Hepatocyte (in vitro differentiated cells): ENCODE measurements at regions not wholly inside any gene's neighbourhood (a gene's known extent, or its start where the extent isn't known, plus 50 kb on each side); places are given as distances from the start of the nearest gene placed in this dataset.

ENCODE experiments used
- EZH2 ChIP-seq: fragments of 200-600 bp; sonication (generic); IDR thresholded peaks from 2 replicates; pipeline ENCODE4 v1.6.1; 2016; ENCODE audit warnings: antibody characterized with exemption, mild to moderate bottlenecking, borderline replicate concordance
- EZH2phosphoT487 ChIP-seq: fragments of 200-600 bp; sonication (generic); IDR thresholded peaks from one replicate; pipeline ENCODE4 v1.6.1; 2018; ENCODE audit warnings: antibody characterized with exemption, mild to moderate bottlenecking, low read depth, moderate library complexity; ENCODE audit not compliant: unreplicated experiment, severe bottlenecking
- TF ChIP-seq, protein P1 (sequence below): fragments of 200-600 bp; sonication (generic); IDR thresholded peaks from 2 replicates; pipeline ENCODE4 v1.5.1; 2016; ENCODE audit warnings: antibody characterized with exemption, mild to moderate bottlenecking; ENCODE audit not compliant: poor library complexity

DNA sequence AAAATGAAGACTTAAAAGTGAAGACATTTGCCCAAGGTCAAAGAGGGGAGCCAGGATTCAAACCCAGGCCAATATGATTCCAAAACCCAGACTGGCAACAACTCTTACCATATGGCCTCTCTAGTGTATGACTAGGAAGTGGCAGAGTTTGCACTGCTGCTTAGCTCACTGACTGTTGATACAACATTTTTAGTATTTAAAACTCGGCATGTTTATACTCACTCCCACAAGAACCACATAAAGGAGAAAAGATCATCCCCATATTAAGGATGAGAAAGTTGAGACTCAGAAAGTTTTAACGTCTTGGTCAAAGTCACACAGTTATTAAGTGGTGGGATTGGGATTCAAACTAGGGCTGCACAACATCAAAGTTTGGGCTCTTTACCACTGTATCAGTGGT, 81.7 kb downstream of the CCDC34 start:
- TF ChIP-seq, protein P1, sequence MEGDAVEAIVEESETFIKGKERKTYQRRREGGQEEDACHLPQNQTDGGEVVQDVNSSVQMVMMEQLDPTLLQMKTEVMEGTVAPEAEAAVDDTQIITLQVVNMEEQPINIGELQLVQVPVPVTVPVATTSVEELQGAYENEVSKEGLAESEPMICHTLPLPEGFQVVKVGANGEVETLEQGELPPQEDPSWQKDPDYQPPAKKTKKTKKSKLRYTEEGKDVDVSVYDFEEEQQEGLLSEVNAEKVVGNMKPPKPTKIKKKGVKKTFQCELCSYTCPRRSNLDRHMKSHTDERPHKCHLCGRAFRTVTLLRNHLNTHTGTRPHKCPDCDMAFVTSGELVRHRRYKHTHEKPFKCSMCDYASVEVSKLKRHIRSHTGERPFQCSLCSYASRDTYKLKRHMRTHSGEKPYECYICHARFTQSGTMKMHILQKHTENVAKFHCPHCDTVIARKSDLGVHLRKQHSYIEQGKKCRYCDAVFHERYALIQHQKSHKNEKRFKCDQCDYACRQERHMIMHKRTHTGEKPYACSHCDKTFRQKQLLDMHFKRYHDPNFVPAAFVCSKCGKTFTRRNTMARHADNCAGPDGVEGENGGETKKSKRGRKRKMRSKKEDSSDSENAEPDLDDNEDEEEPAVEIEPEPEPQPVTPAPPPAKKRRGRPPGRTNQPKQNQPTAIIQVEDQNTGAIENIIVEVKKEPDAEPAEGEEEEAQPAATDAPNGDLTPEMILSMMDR: no peak
- TF ChIP-seq EZH2 (no peak), EZH2phosphoT487 (no peak)
